ENCODE measurements at regions not wholly inside any gene's neighbourhood (a gene's known extent, or its start where the extent isn't known, plus 50 kb on each side); places are given as distances from the start of the nearest gene placed in this dataset.
A peak's percentile ranks its signal among the peaks of the same experiment; 100 is the strongest.

GRCh38 chr3:177516158-177517011, 319.1 kb upstream of the TBL1XR1 start (continued):
- TF ChIP-seq CEBPB (IDR thresholded peaks at IDR 0.05; ENCODE audit: borderline replicate concordance, low read depth, low read length) = no peak
- TF ChIP-seq ZKSCAN8 (CRISPR knock-in tag; IDR thresholded peaks at IDR 0.05; ENCODE audit: borderline replicate concordance) = peak; percentile 68; the same call in 1 of the 2 replicates
- TF ChIP-seq KDM3A (CRISPR knock-in tag; IDR thresholded peaks at IDR 0.05; ENCODE audit: low read depth) = no peak
- no peak for TF ChIP-seq RBM22 (optimal IDR thresholded peaks at IDR 0.05; ENCODE audit: low read length)
- peak; percentile 91 for TF ChIP-seq ARNTL (CRISPR knock-in tag; IDR thresholded peaks at IDR 0.05)
- peak; percentile 87; the same call in 1 of the 2 replicates for TF ChIP-seq ZNF691 (CRISPR knock-in tag; IDR thresholded peaks at IDR 0.05; ENCODE audit: borderline replicate concordance, low read depth)
- TF ChIP-seq SALL2 (CRISPR knock-in tag; IDR thresholded peaks at IDR 0.05) = no peak
- no peak for TF ChIP-seq HMGA1 (CRISPR knock-in tag; conservative IDR thresholded peaks at IDR 0.05)
- TF ChIP-seq ZNF460 (CRISPR knock-in tag; IDR thresholded peaks at IDR 0.05; ENCODE audit: borderline replicate concordance) = no peak
- no peak for TF ChIP-seq ZBTB39 (CRISPR knock-in tag; IDR thresholded peaks at IDR 0.05)
- TF ChIP-seq SRF (IDR thresholded peaks at IDR 0.05; ENCODE audit: low read depth, low read length) = no peak
- TF ChIP-seq ZFX (CRISPR knock-in tag; IDR thresholded peaks at IDR 0.05; ENCODE audit: low read depth) = peak; percentile 81
- no peak for TF ChIP-seq THAP9 (CRISPR knock-in tag; IDR thresholded peaks at IDR 0.05; ENCODE audit: borderline replicate concordance)
- TF ChIP-seq MLX (CRISPR knock-in tag; IDR thresholded peaks at IDR 0.05) = peak; percentile 88
- TF ChIP-seq MAFF (IDR thresholded peaks at IDR 0.05; ENCODE audit: low read depth, low read length) = no peak
- peak; percentile 95 for TF ChIP-seq MAX (IDR thresholded peaks at IDR 0.05)
- TF ChIP-seq ZNF704 (CRISPR knock-in tag; IDR thresholded peaks at IDR 0.05; ENCODE audit: borderline replicate concordance) = no peak
- TF ChIP-seq SSRP1 (CRISPR knock-in tag; IDR thresholded peaks at IDR 0.05) = no peak
- TF ChIP-seq ZNF549 (CRISPR knock-in tag; IDR thresholded peaks at IDR 0.05) = no peak
- no peak for TF ChIP-seq TEAD2 (CRISPR knock-in tag; IDR thresholded peaks at IDR 0.05)
- no peak for TF ChIP-seq YEATS2 (CRISPR knock-in tag; IDR thresholded peaks at IDR 0.05; ENCODE audit: borderline replicate concordance)
